ENCODE measurements at regions not wholly inside any gene's neighbourhood (a gene's known extent, or its start where the extent isn't known, plus 50 kb on each side); places are given as distances from the start of the nearest gene placed in this dataset.

DNA sequence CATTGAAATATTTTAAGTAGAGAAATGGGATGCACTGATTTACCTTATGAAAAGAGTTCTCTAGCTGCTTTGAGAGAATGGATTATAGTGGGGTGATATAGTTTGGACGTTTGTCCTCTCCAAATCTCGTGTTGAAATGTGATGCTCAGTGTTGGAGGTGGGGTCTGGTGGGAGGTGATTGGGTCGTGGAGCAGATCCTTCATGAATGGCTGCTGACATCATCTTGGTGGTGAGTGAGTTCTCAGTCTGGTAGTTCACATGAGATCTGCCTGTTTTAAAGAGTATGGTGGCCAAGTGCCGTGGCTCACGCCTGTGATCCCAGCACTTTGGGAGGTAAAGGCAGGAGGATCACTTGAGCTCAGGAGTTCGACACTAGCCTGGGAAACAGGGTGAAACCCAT lies 58.7 kb upstream of the SH3RF3 start:
- no peak for DNase-seq (ENCODE audit: low read depth in 2 of 2)

DNA sequence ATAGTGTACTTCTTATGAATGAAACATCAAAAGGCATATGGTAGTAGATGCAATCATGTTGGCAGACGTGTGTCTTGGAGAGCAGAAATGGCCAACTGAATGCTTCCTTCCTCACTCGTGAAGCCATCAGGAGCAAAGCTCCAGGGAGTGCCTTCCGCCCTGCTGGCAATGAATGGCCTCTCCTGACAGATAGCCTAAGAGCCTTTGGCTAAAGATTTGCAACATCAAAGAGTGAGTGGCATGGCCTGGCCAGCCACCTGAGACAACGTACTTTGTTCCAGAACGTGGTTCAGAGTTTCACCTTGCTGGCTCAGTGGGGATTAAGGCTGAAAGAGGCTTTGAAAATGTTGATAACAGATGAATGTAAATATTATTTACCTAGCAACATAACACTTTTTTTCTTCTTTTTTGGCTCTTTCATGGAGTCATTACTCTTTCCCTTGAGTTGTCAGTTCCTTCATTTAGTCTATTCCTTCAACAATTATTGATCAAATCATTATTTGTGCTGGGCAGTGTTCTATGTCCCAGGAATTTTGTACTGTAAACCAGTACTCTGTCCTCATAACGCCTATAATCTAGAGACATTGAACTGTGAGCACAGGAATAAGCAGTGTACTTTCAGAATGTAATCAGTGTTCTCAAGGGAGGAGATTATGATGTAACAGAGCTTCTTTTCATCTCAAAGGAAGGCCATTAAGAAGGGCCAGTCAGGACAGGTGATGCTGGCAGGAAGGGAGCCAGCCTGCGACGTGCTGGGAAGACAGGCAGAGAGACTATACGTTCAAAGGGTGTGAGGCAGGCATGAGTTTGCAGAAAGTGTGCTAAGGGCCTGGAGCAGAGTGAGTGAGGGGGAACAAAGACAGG lies 59.4 kb upstream of the SH3RF3 start:
- no peak for DNase-seq (ENCODE audit: low read depth in 2 of 2)

DNA sequence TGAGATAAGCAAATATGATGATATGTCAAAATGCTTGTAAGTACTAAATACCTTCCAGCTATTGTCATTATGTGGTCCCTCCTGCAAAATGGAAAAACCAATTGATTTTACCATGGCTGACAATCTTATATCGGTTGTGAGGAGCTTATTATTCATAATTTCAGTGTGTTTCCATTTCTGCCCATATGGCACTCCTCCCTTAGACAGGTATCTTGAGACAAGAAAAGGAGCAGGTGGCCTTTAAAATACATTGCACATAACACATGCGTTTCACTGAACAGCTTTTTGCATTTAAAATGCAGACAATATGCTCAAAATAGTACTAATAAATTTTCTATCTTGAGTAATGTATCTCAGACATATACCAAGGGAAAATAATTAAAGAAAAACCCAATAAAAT lies 60.2 kb upstream of the SH3RF3 start:
- DNase-seq (ENCODE audit: low read depth in 2 of 2) = no peak

DNA sequence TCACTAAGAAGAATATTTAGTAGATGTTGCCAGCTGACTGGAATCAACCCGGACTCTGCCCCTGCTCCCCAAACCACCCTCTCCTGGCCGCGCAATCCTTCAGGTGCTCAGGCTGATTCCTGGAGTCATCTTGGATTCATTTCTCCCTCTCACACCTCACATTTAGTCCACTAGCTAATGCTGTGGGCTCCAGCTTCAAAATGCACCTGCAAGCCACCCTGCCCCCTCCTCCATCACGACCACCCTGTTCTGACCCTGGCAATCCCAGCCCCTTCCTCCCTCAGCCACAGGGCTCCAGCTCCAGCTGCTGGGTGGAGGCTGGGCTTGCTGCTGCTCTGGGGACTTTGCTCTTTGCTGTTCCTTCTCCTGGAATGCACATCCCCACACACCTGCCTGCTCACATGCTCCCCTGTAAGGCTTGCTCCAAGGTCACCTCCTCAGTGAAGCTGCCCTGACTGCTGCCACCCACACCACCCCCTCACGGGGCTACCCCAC lies 61.3 kb upstream of the SH3RF3 start:
- no peak for DNase-seq (ENCODE audit: low read depth in 2 of 2)

DNA sequence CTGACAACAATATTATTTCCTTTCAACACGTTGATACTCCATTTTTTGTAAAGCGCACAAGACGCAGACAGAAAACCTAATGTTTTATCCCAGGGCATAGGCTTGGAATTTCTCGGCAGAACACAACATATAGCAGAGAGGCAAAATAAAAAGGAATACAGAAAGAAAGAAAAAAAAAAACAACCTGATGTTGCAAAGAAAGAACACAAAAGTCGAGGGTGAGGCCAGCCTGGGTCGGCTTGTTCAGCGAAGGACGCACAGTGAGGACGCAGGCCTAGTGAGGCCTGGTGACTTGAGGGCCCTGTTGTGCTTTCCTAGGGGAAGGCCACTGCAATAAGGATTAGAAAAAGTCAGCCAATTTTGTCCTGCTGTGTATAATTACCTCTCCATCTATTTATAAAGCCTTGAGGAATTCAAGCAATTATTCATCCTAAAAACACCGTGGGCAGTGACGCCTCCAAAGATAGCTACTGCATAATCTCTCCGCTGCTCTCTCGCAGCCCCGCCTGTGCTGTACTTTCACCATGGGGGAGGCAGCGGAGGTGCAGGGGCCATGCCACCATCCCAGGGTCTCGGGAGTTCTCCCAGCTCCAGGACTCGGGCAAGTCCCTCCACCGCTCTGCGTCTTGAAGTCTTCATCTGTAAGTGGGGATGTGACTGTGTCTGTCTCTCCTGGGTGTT lies 61.9 kb upstream of the SH3RF3 start:
- no peak for DNase-seq (ENCODE audit: low read depth in 2 of 2)

DNA sequence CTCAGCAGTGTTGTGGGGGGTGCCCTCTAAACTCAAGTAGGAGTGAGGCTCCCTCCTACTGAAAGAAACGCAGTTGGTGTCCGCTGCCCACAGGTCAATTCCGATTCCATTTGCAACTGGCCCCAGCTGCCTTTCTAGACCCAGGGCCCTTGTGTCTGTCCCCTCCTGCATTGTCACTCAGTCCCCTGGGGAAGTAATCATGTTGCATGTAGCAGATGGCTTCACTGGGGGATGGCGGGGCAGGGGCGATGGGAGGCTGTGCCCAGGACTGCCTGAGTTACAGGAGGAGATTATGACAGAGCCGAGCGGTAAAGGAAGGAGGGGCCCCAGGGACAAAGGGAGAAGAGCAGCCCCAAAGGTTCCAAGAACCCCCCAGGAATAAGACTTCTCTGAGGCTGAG lies 62.5 kb upstream of the SH3RF3 start:
- DNase-seq (ENCODE audit: low read depth in 2 of 2) = no peak

DNA sequence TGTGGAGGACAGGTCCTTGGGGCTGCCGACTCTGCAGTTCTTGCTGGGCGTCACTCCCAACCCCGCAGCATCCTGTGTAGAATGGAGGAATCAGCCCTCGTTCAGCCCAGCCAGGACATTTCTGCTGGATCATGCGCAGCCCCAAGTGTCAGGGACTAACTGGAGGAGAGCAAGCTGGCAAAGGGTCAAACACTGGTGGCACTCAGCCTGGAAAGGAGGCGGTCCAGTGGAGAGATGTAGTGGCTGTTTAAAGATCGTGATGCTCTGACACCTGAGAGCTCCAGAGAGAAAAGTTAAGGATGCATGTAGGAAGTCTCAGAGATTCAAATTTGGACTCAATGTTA lies 63.6 kb upstream of the SH3RF3 start:
- DNase-seq (ENCODE audit: low read depth in 2 of 2) = no peak

DNA sequence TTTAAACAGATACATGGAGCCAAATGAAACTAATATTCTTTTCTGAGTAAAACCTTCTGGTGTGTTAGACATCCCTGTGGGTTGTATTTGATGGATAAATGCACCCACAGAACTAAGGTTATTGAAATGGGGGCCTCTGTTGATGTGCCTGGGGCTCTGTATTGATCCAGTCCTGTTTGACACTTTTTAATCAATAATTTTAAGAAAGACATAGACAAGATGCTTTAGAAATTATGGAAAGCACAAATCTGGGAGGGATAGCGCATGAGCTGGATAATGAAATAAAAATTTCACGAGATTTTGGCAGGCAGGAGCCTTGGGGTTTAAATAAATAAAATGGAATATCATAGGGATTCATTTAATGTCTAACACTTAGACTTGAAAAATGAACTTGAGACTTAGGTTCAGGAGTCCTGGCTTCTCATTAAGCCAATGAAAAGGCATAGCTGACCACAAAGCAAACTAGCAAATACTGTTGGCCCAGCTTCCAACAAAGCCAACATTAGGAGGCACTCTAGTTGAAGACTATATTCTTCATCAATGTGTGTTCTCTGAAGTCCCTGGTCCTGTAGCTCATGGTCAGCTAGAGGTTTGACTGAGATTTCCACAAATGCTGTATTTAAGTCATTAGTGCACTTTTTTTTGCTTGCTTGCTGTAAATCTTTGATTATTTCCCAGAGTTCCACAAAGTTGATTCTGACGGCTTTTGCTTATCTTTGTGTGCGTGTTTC lies 64.2 kb upstream of the SH3RF3 start:
- no peak for DNase-seq (ENCODE audit: low read depth in 2 of 2)

DNA sequence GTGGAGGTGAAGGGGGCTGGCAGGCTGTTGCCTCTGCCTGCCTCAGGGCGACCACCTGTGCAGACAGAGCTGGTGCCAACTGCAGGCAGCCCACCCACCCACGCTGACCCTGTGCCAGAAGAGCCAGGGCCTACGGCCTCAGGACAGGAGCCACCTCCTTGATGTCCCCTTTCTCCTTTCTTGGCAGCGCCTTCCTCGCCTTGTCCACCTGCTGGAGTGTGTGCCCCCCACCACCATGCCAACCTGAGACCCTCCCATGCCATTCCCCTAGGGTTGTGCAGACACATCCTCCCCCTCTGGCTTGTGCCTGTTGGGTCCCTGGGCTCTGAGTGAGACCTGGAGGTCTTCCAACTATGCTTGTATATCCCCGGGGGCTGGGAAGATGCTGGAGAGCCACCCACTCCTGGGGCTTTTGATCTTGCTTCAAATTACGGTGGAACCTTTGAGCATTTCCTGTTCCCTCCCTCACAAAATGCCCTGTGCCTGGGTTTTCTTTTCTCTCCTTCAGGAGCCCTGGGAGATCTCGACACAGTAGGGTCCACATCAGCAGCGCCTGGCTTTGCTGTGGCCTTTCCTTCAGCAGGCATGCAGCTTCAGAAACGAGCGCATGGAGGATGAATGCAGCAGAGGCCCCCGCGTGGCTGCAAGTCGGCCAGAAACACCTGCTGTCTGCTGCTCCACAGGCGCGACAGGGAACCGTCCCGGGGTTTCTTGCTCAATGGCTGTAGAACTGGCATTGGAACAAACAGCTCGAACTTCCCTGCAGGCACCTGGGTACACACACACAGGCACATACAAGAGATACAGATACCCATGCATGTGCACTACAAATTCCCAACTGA lies 65.9 kb upstream of the SH3RF3 start:
- DNase-seq (ENCODE audit: low read depth in 2 of 2) = no peak

DNA sequence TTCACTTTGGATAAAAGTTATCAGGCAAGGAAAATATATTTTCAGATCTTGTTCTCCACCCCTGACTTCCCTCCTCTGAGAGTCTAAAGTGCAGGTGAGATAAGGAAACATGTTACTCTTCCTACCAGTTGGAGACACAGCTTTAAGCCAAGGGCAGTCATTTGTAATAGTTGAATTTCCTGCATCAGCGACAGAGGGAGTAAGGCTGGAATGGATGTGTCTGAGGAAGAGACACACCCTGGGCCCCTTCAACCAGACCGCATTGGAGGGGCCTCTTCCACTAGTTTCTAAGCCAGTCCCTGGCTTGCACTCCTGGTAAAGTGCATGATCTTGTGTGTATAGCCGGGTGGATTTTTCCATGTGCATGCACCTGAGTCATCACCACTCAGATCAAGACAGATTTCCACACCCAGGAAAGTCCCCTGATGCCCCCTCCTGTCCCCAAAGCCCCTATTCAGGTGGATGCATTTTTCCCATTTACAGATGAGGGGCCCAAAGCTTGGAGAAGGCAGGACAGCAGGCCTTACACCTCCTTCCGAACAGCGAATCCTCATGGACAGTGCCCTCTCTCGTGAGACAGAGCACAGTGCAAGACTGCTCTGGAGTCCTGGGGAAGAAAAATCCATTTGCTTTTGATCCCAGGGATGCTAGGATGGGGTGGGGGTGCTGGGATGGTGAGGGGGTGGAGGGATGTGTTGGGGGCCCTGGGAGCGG lies 66.7 kb upstream of the SH3RF3 start:
- DNase-seq (ENCODE audit: low read depth in 2 of 2) = no peak

DNA sequence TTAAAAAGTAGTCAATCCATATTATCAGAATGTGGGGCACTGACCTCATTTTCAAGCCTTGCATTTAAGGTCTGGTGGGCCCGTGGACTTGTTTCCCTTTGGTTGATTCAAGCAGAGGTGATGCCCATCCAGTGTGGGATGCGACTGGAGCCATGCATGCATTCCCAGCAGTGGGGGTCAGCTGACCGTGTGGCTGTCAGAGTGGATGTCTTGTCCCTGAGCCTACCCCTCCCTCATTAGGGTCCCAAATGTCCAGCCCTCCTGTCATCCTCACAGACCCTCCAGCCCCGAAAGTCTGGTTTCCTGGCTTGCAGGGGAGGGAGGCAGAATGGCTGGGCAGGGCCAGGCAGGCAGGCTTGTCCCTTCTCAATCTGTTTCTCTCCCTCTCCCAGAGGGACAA lies 67.3 kb upstream of the SH3RF3 start:
- DNase-seq (ENCODE audit: low read depth in 2 of 2) = no peak

DNA sequence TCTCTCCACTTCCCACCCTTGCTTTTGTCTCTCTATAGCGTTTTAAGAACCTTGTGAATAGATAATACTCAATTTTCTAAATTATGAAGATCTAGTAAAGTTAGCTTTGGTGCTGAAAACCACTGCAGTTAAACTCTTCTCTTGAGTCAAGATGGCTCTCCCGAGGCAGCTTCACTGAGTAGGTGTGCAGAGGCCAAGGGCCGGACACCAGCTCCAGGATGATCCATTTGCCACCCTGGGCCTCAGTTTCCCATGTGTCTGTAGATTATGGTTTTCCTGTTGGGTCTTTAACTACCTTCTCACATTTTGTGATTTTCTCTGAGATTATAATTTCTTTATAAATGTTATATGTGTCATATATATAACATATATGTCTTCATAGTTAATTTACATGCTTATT lies 68.5 kb upstream of the SH3RF3 start:
- DNase-seq (ENCODE audit: low read depth in 2 of 2) = no peak

DNA sequence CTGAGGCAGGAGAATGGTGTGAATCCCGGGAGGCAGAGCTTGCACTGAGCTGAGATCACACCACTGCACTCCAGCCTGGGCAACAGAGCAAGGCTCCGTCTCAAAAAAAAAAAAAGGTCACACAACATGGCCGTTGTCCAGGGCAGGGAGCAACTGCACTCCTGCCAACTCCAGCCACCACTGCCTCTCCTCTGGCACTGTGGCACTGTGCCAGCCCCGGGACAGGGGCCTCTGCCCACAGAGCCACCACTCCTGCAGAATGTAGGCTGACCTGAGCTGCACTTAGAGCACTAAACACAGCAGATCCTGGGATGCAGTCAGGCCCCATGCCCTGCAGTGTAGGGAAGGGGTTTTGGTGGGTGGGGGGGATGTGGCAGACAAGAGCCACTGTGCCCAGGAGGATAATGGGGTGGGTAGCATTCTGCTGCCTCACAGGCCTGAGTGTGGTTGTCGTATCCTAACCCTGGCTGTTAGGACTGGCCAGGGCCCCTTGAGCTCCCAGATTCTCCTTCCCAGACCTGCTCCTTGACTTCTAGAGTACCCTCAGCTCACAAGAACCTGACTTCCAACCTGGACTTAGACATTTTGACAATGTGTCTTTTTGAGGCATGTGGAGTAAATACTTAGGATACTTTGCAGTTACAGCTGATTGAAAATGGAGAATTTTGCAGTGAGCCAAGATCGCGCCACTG lies 69.4 kb upstream of the SH3RF3 start:
- DNase-seq (ENCODE audit: low read depth in 2 of 2) = no peak

DNA sequence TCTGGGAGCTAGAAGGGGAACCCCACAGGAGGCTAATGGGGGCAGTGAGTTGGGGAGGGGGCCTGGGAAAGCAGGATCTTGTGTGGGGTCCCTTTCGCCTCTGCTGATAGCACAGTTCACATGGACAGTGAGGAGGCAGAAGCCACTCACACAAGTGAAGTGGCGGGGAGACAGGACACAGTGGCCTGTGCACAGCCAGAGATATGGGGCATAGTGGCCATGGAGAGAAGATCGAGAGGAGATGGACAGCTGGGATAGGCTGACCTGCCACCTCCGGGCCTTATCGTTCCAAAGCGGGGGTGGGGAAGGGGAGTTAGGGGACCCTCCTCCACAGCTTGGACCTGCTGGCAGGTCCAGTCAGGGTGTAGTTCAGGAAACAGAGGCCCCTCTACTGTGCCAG lies 69.8 kb upstream of the EDAR start:
- no peak for DNase-seq (ENCODE audit: low read depth in 2 of 2)

DNA sequence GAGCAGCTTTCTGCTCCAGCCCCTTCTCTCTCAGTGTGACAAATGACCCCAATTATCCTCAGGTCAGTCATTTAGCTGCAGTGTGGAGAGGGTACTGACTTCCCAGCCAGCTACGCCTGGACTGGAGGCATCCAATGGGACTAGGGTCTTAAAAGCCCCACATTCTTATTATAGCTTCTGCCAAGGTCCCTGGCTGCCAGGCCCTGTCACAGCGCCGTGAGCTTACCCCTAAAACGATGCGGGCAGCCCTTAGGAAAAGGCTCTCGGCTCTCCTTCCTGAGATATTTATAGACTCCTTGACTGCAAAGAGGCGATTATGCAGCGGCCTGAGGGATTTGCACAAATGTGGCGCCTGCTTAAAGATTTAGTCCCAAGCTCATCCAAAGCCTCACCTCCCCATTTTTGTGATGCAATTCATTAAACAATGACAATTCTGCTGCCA lies 69.2 kb upstream of the EDAR start:
- no peak for DNase-seq (ENCODE audit: low read depth in 2 of 2)

DNA sequence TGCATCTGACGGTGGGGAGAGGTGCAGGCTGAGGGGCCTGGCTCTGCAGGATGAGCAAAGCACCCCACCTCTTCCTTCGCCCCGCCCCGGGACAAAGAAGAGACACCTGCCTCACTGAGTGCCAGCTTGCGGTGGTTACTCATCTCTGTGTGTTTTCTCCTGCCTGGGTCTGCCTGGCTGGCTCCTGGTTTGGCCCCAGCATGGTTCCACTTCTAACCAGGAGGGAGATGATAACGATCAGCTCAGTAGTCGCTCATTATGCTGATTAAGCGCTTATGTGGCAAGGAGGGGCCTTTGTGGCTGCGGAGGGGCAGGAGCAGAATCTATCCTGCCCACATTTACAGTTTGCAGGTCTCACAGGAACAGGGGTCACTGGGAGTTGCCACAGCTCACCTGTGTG lies 68.7 kb upstream of the EDAR start:
- DNase-seq (ENCODE audit: low read depth in 2 of 2) = peak in 1 of 2 donors; percentile 14

DNA sequence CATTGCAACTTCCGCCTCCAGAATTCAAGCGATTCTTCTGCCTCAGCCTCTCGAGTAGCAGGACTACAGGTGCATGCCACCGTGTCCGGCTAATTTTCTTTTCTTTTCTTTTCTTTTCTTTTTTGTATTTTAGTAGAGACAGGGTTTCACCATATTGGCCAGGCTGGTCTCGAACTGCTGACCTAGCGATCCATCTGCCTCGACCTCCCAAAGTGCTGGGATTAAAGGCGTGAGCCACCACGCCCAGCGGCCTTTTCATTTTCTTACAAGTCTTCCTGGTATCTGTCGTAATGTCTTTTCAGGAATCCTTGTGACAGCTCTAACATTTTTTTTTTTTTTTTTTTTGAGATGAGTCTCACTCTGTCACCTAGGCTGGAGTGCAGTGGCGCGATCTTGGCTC lies 66.4 kb upstream of the EDAR start:
- no peak for DNase-seq (ENCODE audit: low read depth in 2 of 2)

DNA sequence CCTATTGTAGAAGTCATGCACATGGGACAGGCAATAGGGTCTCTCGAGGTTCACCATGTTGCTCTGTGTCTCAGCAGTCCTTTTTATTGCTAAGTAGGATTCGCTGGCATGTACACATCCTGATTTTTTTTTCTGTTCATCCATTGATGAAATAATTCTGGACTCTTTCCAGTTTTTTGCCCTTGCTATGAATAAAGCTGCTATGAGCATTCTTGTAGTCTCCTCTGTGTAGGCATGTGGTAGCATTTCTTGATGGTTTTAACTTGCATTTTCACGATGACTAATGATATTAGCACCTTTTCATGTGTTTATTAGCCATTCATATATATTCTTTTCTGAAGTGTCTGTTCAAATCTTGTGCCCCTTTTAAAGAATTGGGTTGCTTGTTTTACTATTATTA lies 65.8 kb upstream of the EDAR start:
- no peak for DNase-seq (ENCODE audit: low read depth in 2 of 2)

DNA sequence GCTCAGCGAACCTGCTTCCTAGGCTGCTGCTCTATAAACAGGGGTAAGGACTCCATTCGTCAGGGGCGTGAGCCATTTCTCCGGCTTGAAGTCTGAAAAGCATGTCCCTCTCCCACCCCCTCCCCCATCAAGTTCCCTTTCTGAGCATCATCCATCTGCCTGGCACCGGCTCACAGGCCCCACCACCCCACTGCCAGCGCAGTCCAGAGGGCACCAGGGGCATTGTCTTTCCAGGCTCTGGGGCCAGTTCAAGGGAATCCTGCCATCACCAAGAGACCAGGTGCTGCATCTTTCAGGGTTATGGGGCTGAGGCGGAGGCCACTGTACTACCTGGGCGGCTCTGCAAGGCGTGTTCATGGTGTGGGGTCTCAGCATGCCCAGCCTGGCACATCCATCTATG lies 64.7 kb upstream of the EDAR start:
- no peak for DNase-seq (ENCODE audit: low read depth in 2 of 2)

DNA sequence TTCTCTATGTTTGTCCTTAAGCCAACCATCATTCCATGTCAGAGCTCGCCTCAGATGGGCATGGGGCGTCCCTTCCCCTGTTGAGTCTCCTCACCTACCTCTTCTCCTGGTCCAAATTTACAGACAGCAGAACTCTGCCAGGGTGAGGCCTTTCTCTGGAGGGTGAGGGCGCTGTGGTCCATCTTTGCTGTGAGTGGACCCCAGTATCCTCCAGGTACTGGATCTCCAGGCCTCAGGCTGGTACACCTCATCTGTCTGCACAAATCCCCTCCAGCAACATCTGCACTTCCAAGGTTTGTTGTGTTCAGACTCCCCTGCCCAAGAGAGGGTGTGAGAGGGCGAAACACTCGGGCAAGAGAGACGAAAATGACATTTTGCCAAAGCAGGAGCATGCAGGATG lies 63.9 kb upstream of the EDAR start:
- DNase-seq (ENCODE audit: low read depth in 2 of 2) = no peak

DNA sequence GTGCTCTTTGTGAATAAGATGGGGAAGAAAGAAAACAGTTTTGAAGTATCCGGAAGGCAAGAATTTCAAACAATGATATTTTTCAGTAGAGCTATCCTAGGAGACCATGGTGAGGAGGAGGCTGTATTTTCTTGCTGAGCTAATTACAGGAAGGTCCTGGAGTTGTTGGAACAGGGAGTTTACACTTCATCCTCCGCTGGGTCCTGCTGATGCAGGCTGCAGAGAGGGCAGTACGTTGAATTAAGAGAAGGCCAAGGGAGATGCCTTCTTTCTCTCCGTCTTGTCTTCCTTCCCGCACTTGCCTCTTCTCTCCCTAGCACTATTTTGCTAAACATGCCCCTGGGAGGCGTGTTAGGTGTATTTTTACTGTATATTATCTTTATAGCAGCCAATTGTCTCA lies 60.0 kb upstream of the EDAR start:
- no peak for DNase-seq (ENCODE audit: low read depth in 2 of 2)
